ENCODE measurements at regions not wholly inside any gene's neighbourhood (a gene's known extent, or its start where the extent isn't known, plus 50 kb on each side); places are given as distances from the start of the nearest gene placed in this dataset.

GRCh38 chrX:40943093-40943641 lies 142.1 kb upstream of the USP9X start:
- TF ChIP-seq EZH2 (IDR thresholded peaks at IDR 0.05; ENCODE audit: borderline replicate concordance, low read length) (no peak), CTCF (conservative IDR thresholded peaks at IDR 0.05 in 1 of 2, IDR thresholded peaks at IDR 0.05 in 1 of 2; ENCODE audit: extremely low read depth in 1 of 2, insufficient read depth in 1 of 2, low read depth in 1 of 2, low read length in 2 of 2) (no peak)

Data from mammary epithelial cell (primary cell).